ENCODE measurements at regions not wholly inside any gene's neighbourhood (a gene's known extent, or its start where the extent isn't known, plus 50 kb on each side); places are given as distances from the start of the nearest gene placed in this dataset.

DNA sequence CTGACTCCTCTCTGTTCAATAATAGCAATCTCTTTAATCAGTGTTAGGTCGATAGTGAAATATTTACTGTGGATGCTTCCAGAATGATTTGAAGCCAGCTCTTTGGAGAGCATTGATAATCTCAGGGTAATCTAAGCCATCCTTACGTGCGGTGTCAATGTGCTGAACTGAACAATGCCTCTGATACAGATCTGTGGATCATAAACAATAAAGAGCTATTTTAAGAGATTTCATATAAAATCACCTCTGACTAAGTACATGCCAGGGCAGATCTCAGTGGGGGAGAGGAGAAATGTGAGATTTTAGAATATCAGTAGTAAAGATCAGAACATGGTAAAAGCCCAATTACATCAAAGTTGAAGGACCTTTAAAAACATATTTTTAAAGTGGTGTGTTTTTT is 319.3 kb upstream of the GBE1 start:
- TF ChIP-seq, protein P1, sequence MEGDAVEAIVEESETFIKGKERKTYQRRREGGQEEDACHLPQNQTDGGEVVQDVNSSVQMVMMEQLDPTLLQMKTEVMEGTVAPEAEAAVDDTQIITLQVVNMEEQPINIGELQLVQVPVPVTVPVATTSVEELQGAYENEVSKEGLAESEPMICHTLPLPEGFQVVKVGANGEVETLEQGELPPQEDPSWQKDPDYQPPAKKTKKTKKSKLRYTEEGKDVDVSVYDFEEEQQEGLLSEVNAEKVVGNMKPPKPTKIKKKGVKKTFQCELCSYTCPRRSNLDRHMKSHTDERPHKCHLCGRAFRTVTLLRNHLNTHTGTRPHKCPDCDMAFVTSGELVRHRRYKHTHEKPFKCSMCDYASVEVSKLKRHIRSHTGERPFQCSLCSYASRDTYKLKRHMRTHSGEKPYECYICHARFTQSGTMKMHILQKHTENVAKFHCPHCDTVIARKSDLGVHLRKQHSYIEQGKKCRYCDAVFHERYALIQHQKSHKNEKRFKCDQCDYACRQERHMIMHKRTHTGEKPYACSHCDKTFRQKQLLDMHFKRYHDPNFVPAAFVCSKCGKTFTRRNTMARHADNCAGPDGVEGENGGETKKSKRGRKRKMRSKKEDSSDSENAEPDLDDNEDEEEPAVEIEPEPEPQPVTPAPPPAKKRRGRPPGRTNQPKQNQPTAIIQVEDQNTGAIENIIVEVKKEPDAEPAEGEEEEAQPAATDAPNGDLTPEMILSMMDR (IDR thresholded peaks at IDR 0.05; ENCODE audit: low read depth, low read length, poor library complexity, severe bottlenecking): no peak
- TF ChIP-seq EZH2phosphoT487 (IDR thresholded peaks at IDR 0.05; ENCODE audit: borderline replicate concordance, low read length): no peak
